ENCODE measurements at regions not wholly inside any gene's neighbourhood (a gene's known extent, or its start where the extent isn't known, plus 50 kb on each side); places are given as distances from the start of the nearest gene placed in this dataset.

DNA sequence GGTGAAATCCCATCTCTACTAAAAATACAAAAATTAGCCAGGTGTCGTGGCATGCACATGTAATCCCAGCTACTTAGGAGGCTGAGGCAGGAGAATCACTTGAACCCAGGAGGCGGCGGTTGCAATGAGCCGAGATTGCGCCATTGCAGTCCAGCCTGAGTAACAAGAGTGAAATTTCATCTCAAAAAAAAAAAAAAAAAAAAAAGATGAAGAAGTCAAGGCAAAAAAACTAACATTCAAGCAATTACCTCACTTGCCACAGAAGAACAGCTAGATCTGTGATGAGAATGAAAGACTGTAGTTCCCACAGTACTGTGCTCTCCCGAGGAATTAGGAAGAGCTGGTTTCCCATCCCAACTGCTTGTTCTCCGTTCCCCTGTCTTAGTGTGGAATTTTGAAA, 144.7 kb upstream of the ECI2 start:
- no peaks in the 10 kb centered on the region for H3K4me1 ChIP-seq (ENCODE audit: control insufficient read depth, insufficient read depth, low read length, poor library complexity, severe bottlenecking)
- H3K4me1 Mint-ChIP-seq = peaks cover 0 to 7% (median 2%) of the 10 kb centered on the region in 4 donors
- ATAC-seq (ENCODE audit: low read depth in 2 of 2) (no peak), DNase-seq (no peak)
- H3K9me3 Mint-ChIP-seq = peaks cover 0 to 6% (median 0%) of the 10 kb centered on the region in 7 donors
- H3K27me3 Mint-ChIP-seq = peaks cover 27% of the 10 kb centered on the region
- H3K4me3 Mint-ChIP-seq = no peak overlapping the region
- no peak overlapping the region for H3K27ac ChIP-seq (ENCODE audit: insufficient read depth, low read length, poor library complexity, severe bottlenecking)
- no peak overlapping the region for H3K4me3 ChIP-seq (ENCODE audit: low read depth, low read length)
- peaks cover 9% of the 10 kb centered on the region for H3K27me3 ChIP-seq (ENCODE audit: control insufficient read depth, insufficient read depth, low read length)
- no peaks in the 10 kb centered on the region for H3K9me3 ChIP-seq (ENCODE audit: control insufficient read depth in 2 of 2, low read length in 2 of 2)
- no peaks in the 10 kb centered on the region for H3K36me3 ChIP-seq (ENCODE audit: control insufficient read depth, insufficient read depth, low read length)
- H3K36me3 Mint-ChIP-seq = no peaks in the 10 kb centered on the region
- H3K27ac Mint-ChIP-seq = no peak overlapping the region

DNA sequence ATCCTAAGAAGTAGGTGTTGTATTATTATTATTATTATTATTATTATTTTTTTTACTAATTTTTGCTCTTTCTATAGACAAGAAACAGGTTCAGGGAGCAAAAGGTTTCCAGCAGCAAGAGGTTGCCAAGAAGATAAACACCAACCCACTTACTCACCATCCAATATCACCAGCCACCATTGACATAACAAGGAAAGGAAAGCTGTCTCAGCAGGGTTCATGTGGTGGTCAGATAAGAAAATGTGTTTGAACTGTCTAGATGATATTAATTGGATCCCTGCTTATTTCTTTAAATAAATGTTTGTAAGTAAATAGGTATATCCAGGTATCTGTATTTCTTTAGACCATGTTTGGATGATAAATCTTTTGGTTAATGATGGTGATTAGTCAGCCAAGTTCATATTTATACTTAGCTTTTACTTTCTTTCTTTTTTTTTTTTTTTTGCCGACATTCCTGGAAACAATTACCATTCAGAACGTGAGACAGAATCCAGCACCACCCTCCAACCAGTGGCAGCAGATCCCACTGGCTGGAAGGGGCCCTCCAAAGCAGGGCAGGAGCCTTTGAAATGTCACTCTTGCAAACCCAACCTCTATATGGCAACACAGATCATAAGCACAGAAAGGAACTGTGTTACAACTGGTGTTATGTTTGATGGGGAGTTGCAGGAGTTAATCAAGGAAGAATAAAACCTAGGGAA, 139.2 kb upstream of the ECI2 start:
- ATAC-seq (ENCODE audit: low read depth in 2 of 2) (no peak), DNase-seq (no peak)
- H3K9me3 Mint-ChIP-seq = peaks cover 0 to 2% (median 0%) of the 10 kb centered on the region in 7 donors
- H3K9me3 ChIP-seq (ENCODE audit: control insufficient read depth in 2 of 2, low read length in 2 of 2) = no peaks in the 10 kb centered on the region
- no peak overlapping the region for H3K27ac ChIP-seq (ENCODE audit: insufficient read depth, low read length, poor library complexity, severe bottlenecking)
- no peaks in the 10 kb centered on the region for H3K27me3 ChIP-seq (ENCODE audit: control insufficient read depth, insufficient read depth, low read length)
- H3K4me1 ChIP-seq (ENCODE audit: control insufficient read depth, insufficient read depth, low read length, poor library complexity, severe bottlenecking) = no peaks in the 10 kb centered on the region
- peaks cover 5% of the 10 kb centered on the region for H3K27me3 Mint-ChIP-seq
- H3K36me3 Mint-ChIP-seq = no peaks in the 10 kb centered on the region
- no peak overlapping the region for H3K4me3 Mint-ChIP-seq
- H3K36me3 ChIP-seq (ENCODE audit: control insufficient read depth, insufficient read depth, low read length) = no peaks in the 10 kb centered on the region
- H3K4me1 Mint-ChIP-seq = no peaks in the 10 kb centered on the region
- H3K27ac Mint-ChIP-seq = no peak overlapping the region
- no peak overlapping the region for H3K4me3 ChIP-seq (ENCODE audit: low read depth, low read length)

- Mint-ChIP-seq H3K27ac (no peak overlapping the region), H3K27me3 (no peaks in the 10 kb centered on the region), H3K4me1 (no peaks in the 10 kb centered on the region), H3K36me3 (no peaks in the 10 kb centered on the region), H3K9me3 (peaks cover 0 to 2% (median 0%) of the 10 kb centered on the region in 7 donors), H3K4me3 (no peak overlapping the region)
- Histone ChIP-seq H3K27ac (ENCODE audit: insufficient read depth, low read length, poor library complexity, severe bottlenecking) (no peak overlapping the region), H3K4me3 (ENCODE audit: low read depth, low read length) (no peak overlapping the region), H3K27me3 (ENCODE audit: control insufficient read depth, insufficient read depth, low read length) (no peaks in the 10 kb centered on the region), H3K9me3 (ENCODE audit: control insufficient read depth in 2 of 2, low read length in 2 of 2) (no peaks in the 10 kb centered on the region), H3K36me3 (ENCODE audit: control insufficient read depth, insufficient read depth, low read length) (no peaks in the 10 kb centered on the region), H3K4me1 (ENCODE audit: control insufficient read depth, insufficient read depth, low read length, poor library complexity, severe bottlenecking) (no peaks in the 10 kb centered on the region)
- no peak for ATAC-seq (ENCODE audit: low read depth in 2 of 2)
- DNase-seq = no peak
Observed at GRCh38 chr6:4272996-4273395, 137.6 kb upstream of the ECI2 start.

GRCh38 chr6:4271761-4272470, 136.5 kb upstream of the ECI2 start:
- Histone ChIP-seq H3K4me3 (ENCODE audit: low read depth, low read length) (no peak overlapping the region), H3K4me1 (ENCODE audit: control insufficient read depth, insufficient read depth, low read length, poor library complexity, severe bottlenecking) (no peaks in the 10 kb centered on the region), H3K27ac (ENCODE audit: insufficient read depth, low read length, poor library complexity, severe bottlenecking) (no peak overlapping the region), H3K9me3 (ENCODE audit: control insufficient read depth in 2 of 2, low read length in 2 of 2) (no peaks in the 10 kb centered on the region), H3K27me3 (ENCODE audit: control insufficient read depth, insufficient read depth, low read length) (peaks cover 3% of the 10 kb centered on the region), H3K36me3 (ENCODE audit: control insufficient read depth, insufficient read depth, low read length) (no peaks in the 10 kb centered on the region)
- Mint-ChIP-seq H3K4me3 (no peak overlapping the region), H3K27ac (no peak overlapping the region), H3K27me3 (no peaks in the 10 kb centered on the region), H3K9me3 (peaks cover 0 to 1% (median 0%) of the 10 kb centered on the region in 7 donors), H3K36me3 (no peaks in the 10 kb centered on the region), H3K4me1 (no peaks in the 10 kb centered on the region)
- DNase-seq (no peak), ATAC-seq (ENCODE audit: low read depth in 2 of 2) (no peak)

- no peak overlapping the region for H3K27ac ChIP-seq (ENCODE audit: insufficient read depth, low read length, poor library complexity, severe bottlenecking)
- H3K36me3 ChIP-seq (ENCODE audit: control insufficient read depth, insufficient read depth, low read length) = no peaks in the 10 kb centered on the region
- no peak for DNase-seq
- H3K9me3 ChIP-seq (ENCODE audit: control insufficient read depth in 2 of 2, low read length in 2 of 2) = no peaks in the 10 kb centered on the region
- no peak for ATAC-seq (ENCODE audit: low read depth in 2 of 2)
- H3K36me3 Mint-ChIP-seq = no peaks in the 10 kb centered on the region
- no peaks in the 10 kb centered on the region for H3K27me3 Mint-ChIP-seq
- no peaks in the 10 kb centered on the region for H3K4me1 ChIP-seq (ENCODE audit: control insufficient read depth, insufficient read depth, low read length, poor library complexity, severe bottlenecking)
- H3K4me3 Mint-ChIP-seq = no peak overlapping the region
- H3K4me3 ChIP-seq (ENCODE audit: low read depth, low read length) = no peak overlapping the region
- peaks cover 3% of the 10 kb centered on the region for H3K27me3 ChIP-seq (ENCODE audit: control insufficient read depth, insufficient read depth, low read length)
- no peak overlapping the region for H3K27ac Mint-ChIP-seq
- peaks cover 0 to 1% (median 0%) of the 10 kb centered on the region in 7 donors for H3K9me3 Mint-ChIP-seq
- no peaks in the 10 kb centered on the region for H3K4me1 Mint-ChIP-seq
Observed at GRCh38 chr6:4270776-4271175, 135.4 kb upstream of the ECI2 start.

- H3K27ac Mint-ChIP-seq = no peak overlapping the region
Observed at GRCh38 chr6:4270001-4270400, 134.6 kb upstream of the ECI2 start.

GRCh38 chr6:4268171-4268570, 132.8 kb upstream of the ECI2 start:
- DNase-seq = no peak

More at GRCh38 chr6:4270001-4270400, 134.6 kb upstream of the ECI2 start:
- Histone ChIP-seq H3K27ac (ENCODE audit: insufficient read depth, low read length, poor library complexity, severe bottlenecking) (no peak overlapping the region), H3K27me3 (ENCODE audit: control insufficient read depth, insufficient read depth, low read length) (peaks cover 3% of the 10 kb centered on the region), H3K9me3 (ENCODE audit: control insufficient read depth in 2 of 2, low read length in 2 of 2) (no peaks in the 10 kb centered on the region), H3K4me1 (ENCODE audit: control insufficient read depth, insufficient read depth, low read length, poor library complexity, severe bottlenecking) (no peaks in the 10 kb centered on the region), H3K4me3 (ENCODE audit: low read depth, low read length) (no peak overlapping the region), H3K36me3 (ENCODE audit: control insufficient read depth, insufficient read depth, low read length) (no peaks in the 10 kb centered on the region)
- H3K36me3 Mint-ChIP-seq = no peaks in the 10 kb centered on the region
- no peak overlapping the region for H3K4me3 Mint-ChIP-seq
- no peak for ATAC-seq (ENCODE audit: low read depth in 2 of 2)
- DNase-seq = no peak
- no peaks in the 10 kb centered on the region for H3K4me1 Mint-ChIP-seq
- peaks cover 0 to 1% (median 0%) of the 10 kb centered on the region in 7 donors for H3K9me3 Mint-ChIP-seq
- H3K27me3 Mint-ChIP-seq = no peaks in the 10 kb centered on the region

DNA sequence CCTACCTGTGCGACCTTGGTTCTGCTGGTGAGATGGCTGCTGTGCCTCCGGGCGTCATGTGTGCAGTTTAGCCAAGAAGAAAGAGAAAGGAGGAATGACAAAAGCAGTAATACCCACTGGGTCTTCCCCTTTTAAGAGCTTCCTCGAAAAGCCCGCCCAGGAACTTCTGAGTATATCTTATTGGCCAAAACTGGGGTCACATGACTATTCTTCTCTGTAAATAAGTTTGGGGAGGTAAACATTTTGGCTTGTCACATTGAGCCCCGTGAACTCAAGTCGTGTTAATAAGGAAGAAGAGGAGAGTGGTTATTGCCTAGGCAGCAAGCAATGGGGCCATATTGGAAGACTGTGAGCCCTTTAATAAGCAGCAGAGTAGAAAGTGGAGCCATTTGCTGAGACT, 130.4 kb upstream of the ECI2 start:
- no peak overlapping the region for H3K4me3 Mint-ChIP-seq
- no peaks in the 10 kb centered on the region for H3K4me1 Mint-ChIP-seq
- H3K36me3 Mint-ChIP-seq = no peaks in the 10 kb centered on the region

More at GRCh38 chr6:4268171-4268570, 132.8 kb upstream of the ECI2 start:
- H3K9me3 ChIP-seq (ENCODE audit: control insufficient read depth in 2 of 2, low read length in 2 of 2) = no peaks in the 10 kb centered on the region
- H3K36me3 ChIP-seq (ENCODE audit: control insufficient read depth, insufficient read depth, low read length) = no peaks in the 10 kb centered on the region
- H3K36me3 Mint-ChIP-seq = no peaks in the 10 kb centered on the region
- peaks cover 4% of the 10 kb centered on the region for H3K27me3 Mint-ChIP-seq
- no peaks in the 10 kb centered on the region for H3K4me1 ChIP-seq (ENCODE audit: control insufficient read depth, insufficient read depth, low read length, poor library complexity, severe bottlenecking)
- no peak overlapping the region for H3K4me3 ChIP-seq (ENCODE audit: low read depth, low read length)
- no peak overlapping the region for H3K27ac Mint-ChIP-seq
- H3K27me3 ChIP-seq (ENCODE audit: control insufficient read depth, insufficient read depth, low read length) = peaks cover 5% of the 10 kb centered on the region
- H3K27ac ChIP-seq (ENCODE audit: insufficient read depth, low read length, poor library complexity, severe bottlenecking) = no peak overlapping the region
- H3K4me3 Mint-ChIP-seq = no peak overlapping the region
- no peak for ATAC-seq (ENCODE audit: low read depth in 2 of 2)
- H3K9me3 Mint-ChIP-seq = peaks cover 0 to 1% (median 0%) of the 10 kb centered on the region in 7 donors
- H3K4me1 Mint-ChIP-seq = no peaks in the 10 kb centered on the region

More for the DNA sequence above, 130.4 kb upstream of the ECI2 start:
- Histone ChIP-seq H3K4me3 (ENCODE audit: low read depth, low read length) (no peak overlapping the region), H3K27ac (ENCODE audit: insufficient read depth, low read length, poor library complexity, severe bottlenecking) (no peak overlapping the region), H3K4me1 (ENCODE audit: control insufficient read depth, insufficient read depth, low read length, poor library complexity, severe bottlenecking) (no peaks in the 10 kb centered on the region), H3K36me3 (ENCODE audit: control insufficient read depth, insufficient read depth, low read length) (no peaks in the 10 kb centered on the region), H3K9me3 (ENCODE audit: control insufficient read depth in 2 of 2, low read length in 2 of 2) (no peaks in the 10 kb centered on the region), H3K27me3 (ENCODE audit: control insufficient read depth, insufficient read depth, low read length) (peaks cover 5% of the 10 kb centered on the region)
- Mint-ChIP-seq H3K27me3 (peaks cover 4% of the 10 kb centered on the region), H3K9me3 (no peaks in the 10 kb centered on the region), H3K27ac (no peak overlapping the region)
- ATAC-seq (ENCODE audit: low read depth in 2 of 2) (no peak), DNase-seq (no peak)
